ENCODE measurements at regions not wholly inside any gene's neighbourhood (a gene's known extent, or its start where the extent isn't known, plus 50 kb on each side); places are given as distances from the start of the nearest gene placed in this dataset.

DNA sequence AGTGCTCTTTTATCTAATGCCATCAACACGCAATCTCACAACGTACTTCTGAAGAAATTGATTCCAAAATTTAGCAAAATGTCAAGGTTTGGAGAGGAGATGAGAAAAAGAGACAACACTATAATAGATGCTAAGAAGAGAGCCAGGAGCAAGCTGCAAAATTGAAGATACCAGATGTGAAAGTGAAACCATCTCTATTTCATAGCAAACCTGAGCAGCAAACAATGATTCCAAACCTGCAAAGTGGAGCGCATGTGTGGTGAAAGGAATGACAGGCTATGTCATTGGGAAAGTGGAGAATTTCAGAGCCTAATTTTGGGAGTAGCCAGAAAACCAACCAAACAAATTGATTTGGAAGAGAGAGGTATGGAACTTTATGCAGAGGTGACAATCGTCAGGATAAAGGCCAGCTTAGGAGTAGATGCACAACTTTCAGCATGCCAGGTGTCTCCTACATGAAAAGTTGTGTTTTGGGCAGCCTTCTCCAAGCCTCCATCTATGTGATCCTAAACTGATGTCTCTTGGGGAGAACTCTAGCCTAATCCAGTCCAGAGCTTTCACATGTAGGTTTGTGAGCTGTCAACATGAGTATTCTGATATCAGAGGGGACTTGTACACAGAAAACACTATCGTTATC lies 158.4 kb upstream of the FNDC3A start:
- FAIRE-seq (no peak), DNase-seq (ENCODE audit: low read depth in 1 of 2, low spot score in 2 of 2) (no peak)
- no peak overlapping the region for H3K4ac ChIP-seq (replicated peaks; ENCODE audit: insufficient read length, low read depth, low read length)
- no peaks in the 10 kb centered on the region; the same call in 1 of the 2 replicates for H3K23me2 ChIP-seq (ENCODE audit: low read depth, low read length)
- no peak overlapping the region for H2BK12ac ChIP-seq (ENCODE audit: low read depth, low read length)
- H2BK20ac ChIP-seq (ENCODE audit: low read length): no peak overlapping the region
- 0 out of 7 replicates have a peak, but pooled peaks cover 0 to 2% (median 0%) of the 10 kb centered on the region in 4 experiments for H3K4me1 ChIP-seq (replicated peaks in 1 of 4; ENCODE audit: control insufficient read depth in 3 of 4, insufficient read depth in 4 of 4, low read length in 3 of 4)
- H4K5ac ChIP-seq (ENCODE audit: insufficient read length, low read depth, low read length): no peak overlapping the region
- no peak overlapping the region for H3K14ac ChIP-seq (ENCODE audit: insufficient read length)
- H3K27ac ChIP-seq (ENCODE audit: low read depth, low read length): no peak overlapping the region
- H2BK5ac ChIP-seq (ENCODE audit: low read depth, low read length): no peak overlapping the region
- no peak overlapping the region for H4K91ac ChIP-seq (replicated peaks; ENCODE audit: insufficient read length, low read length)
- no peak overlapping the region for H3K23ac ChIP-seq (ENCODE audit: insufficient read length)
- no peak overlapping the region for H2AFZ ChIP-seq (ENCODE audit: low read length)
- no peak overlapping the region for H2BK120ac ChIP-seq (replicated peaks; ENCODE audit: low read depth, low read length)
- no peaks in the 10 kb centered on the region for H3K79me1 ChIP-seq (ENCODE audit: low read depth, low read length)
- no peaks in the 10 kb centered on the region for H3K36me3 ChIP-seq (ENCODE audit: control insufficient read depth in 2 of 4, insufficient read depth in 4 of 4, low read length in 3 of 4)
- H2BK15ac ChIP-seq (ENCODE audit: low read length): no peak overlapping the region
- no peaks in the 10 kb centered on the region for H3K79me2 ChIP-seq (ENCODE audit: control insufficient read depth in 1 of 2, insufficient read depth in 2 of 2, low read length in 2 of 2)
- H3K56ac ChIP-seq (replicated peaks; ENCODE audit: insufficient read length, low read depth, low read length): no peak overlapping the region
- no peak overlapping the region for H2AK5ac ChIP-seq (ENCODE audit: low read depth, low read length)
- POLR2A ChIA-PET (ENCODE audit: partially characterized antibody): no interaction called here
- WGBS, 2 experiments (ENCODE audit: extremely low coverage in 1 of 2, insufficient coverage in 1 of 2, insufficient read length in 1 of 2, insufficient replicate concordance in 2 of 2, low coverage in 1 of 2, low lambda C conversion rate in 2 of 2, missing lambda C conversion rate in 1 of 2): 92% methylated on average over 5 of the region's 5 CpGs; no CpG with 5 or more reads in 1 of the 2 experiments
- H3K4me2 ChIP-seq (ENCODE audit: insufficient read depth in 1 of 2, low read depth in 2 of 2, low read length in 2 of 2): no peak overlapping the region
- no peak overlapping the region for H4K8ac ChIP-seq (ENCODE audit: extremely low read depth, insufficient read depth, low read length)
- no peak overlapping the region for H3K9ac ChIP-seq (replicated peaks in 1 of 4; ENCODE audit: extremely low read depth in 1 of 4, low read depth in 3 of 4, low read length in 3 of 4)
- CTCF ChIA-PET (ENCODE audit: partially characterized antibody): interaction anchor here (1.1 to 1.7 kb wide), 2 partner anchors 49 to 237 kb away, joined by 3 to 4 read pairs; no protein-coding TSS in a partner anchor
- H4K20me1 ChIP-seq (replicated peaks in 1 of 2; ENCODE audit: control insufficient read depth in 1 of 2, insufficient read depth in 2 of 2, low read length in 2 of 2): no peaks in the 10 kb centered on the region
- H3K4me3 ChIP-seq (ENCODE audit: extremely low read depth in 1 of 4, insufficient read depth in 2 of 4, low read depth in 3 of 4, low read length in 4 of 4): no peak overlapping the region
- no peaks in the 10 kb centered on the region for H3K27me3 ChIP-seq (replicated peaks in 1 of 4; ENCODE audit: control insufficient read depth in 3 of 4, extremely low read depth in 1 of 4, insufficient read depth in 3 of 4, low read length in 3 of 4)
- no peaks in the 10 kb centered on the region for H3K9me3 ChIP-seq (ENCODE audit: insufficient read depth in 2 of 2, low read depth in 1 of 2, low read length in 1 of 2)
- H3K18ac ChIP-seq (ENCODE audit: extremely low read depth, low read length): no peak overlapping the region
- TF ChIP-seq EP300 (IDR thresholded peaks at IDR 0.05; ENCODE audit: borderline replicate concordance in 1 of 2, low read depth in 2 of 2, low read length in 2 of 2) (no peak), HDAC6 (IDR thresholded peaks at IDR 0.05; ENCODE audit: low read depth, low read length) (no peak), POU5F1 (IDR thresholded peaks at IDR 0.05; ENCODE audit: low read depth, low read length) (no peak), SP4 (IDR thresholded peaks at IDR 0.05; ENCODE audit: low read length) (no peak), JUND (IDR thresholded peaks at IDR 0.05; ENCODE audit: low read length) (no peak), SAP30 (IDR thresholded peaks at IDR 0.05; ENCODE audit: insufficient read depth, insufficient replicate concordance, low read length) (no peak), ZNF274 (IDR thresholded peaks at IDR 0.05; ENCODE audit: borderline replicate concordance, extremely low read depth, low read length) (no peak), RBBP5 (IDR thresholded peaks at IDR 0.05; ENCODE audit: borderline replicate concordance, low read depth, low read length) (no peak), FOSL1 (IDR thresholded peaks at IDR 0.05; ENCODE audit: insufficient read depth, low read depth, low read length) (no peak), RXRA (IDR thresholded peaks at IDR 0.05; ENCODE audit: insufficient read depth, low read depth, low read length) (no peak), CEBPB (IDR thresholded peaks at IDR 0.05; ENCODE audit: low read depth, low read length) (no peak), CHD1 (IDR thresholded peaks at IDR 0.05; ENCODE audit: low read depth, low read length) (no peak), POLR2A (IDR thresholded peaks at IDR 0.05; ENCODE audit: control extremely low read depth in 1 of 2, low read depth in 2 of 2, low read length in 2 of 2) (no peak), POLR2AphosphoS5 (IDR thresholded peaks at IDR 0.05; ENCODE audit: low read depth, low read length) (no peak), BACH1 (IDR thresholded peaks at IDR 0.05; ENCODE audit: low read length) (no peak)
